CD8-positive, alpha-beta memory T cell (primary cell): ENCODE measurements at regions not wholly inside any gene's neighbourhood (a gene's known extent, or its start where the extent isn't known, plus 50 kb on each side); places are given as distances from the start of the nearest gene placed in this dataset.

Experiments
- CTCF ChIA-PET: fragments of 350-600 bp; sonication (Branson Sonifier 250); formaldehyde crosslinking; loops from one replicate; lab custom pipeline; 2021; ENCODE audit warnings: antibody characterized with exemption; lab: Charles Lee
- POLR2A ChIA-PET: fragments of 350-600 bp; sonication (Branson Sonifier 250); formaldehyde crosslinking; loops from one replicate; lab custom pipeline; 2021; ENCODE audit warnings: antibody characterized with exemption; lab: Charles Lee
- DNase-seq, 5 donors: peaks; one replicate each; pipeline versions ENCODE4 v3.0.0 to v3.0.0-alpha.2; 2020 to 2022; ENCODE audit warnings: mixed read lengths in 1 of 5
- H3K27ac ChIP-seq: one replicate; pipeline ENCODE4 v1.7.0; 2013; ENCODE audit warnings: low read depth, mild to moderate bottlenecking, low read length, moderate library complexity
- H3K27me3 ChIP-seq: 2 replicates; pipeline ENCODE4 v1.7.0; 2013; ENCODE audit warnings: low read length, mild to moderate bottlenecking; ENCODE audit not compliant: insufficient read depth, poor library complexity, severe bottlenecking
- H3K36me3 ChIP-seq: 2 replicates; pipeline ENCODE4 v1.7.0; 2013; ENCODE audit warnings: mild to moderate bottlenecking, low read length, moderate library complexity; ENCODE audit not compliant: insufficient read depth
- H3K4me1 ChIP-seq: 2 replicates; pipeline ENCODE4 v1.7.0; 2013; ENCODE audit warnings: mild to moderate bottlenecking, low read length, moderate library complexity; ENCODE audit not compliant: insufficient read depth
- H3K4me3 ChIP-seq: 2 replicates; pipeline ENCODE4 v1.7.0; 2013; ENCODE audit warnings: mild to moderate bottlenecking, low read length
- H3K9me3 ChIP-seq: 2 replicates; pipeline ENCODE4 v1.7.0; 2013; ENCODE audit warnings: mild to moderate bottlenecking, low read length
- H3K27ac Mint-ChIP-seq, 8 donors: one replicate each; pipeline ENCODE4 v1.8.0; 2020 to 2021; ENCODE audit warnings: mixed read lengths in 8 of 8, mild to moderate bottlenecking in 6 of 8, inconsistent platforms in 3 of 8, moderate library complexity in 3 of 8
- H3K27me3 Mint-ChIP-seq, 2 donors: one replicate each; pipeline ENCODE4 v1.8.0; 2020 to 2021; ENCODE audit warnings: mixed read lengths in 2 of 2, mild to moderate bottlenecking in 1 of 2, moderate library complexity in 1 of 2
- H3K36me3 Mint-ChIP-seq, 3 donors: one replicate each; pipeline ENCODE4 v1.8.0; 2020 to 2021; ENCODE audit warnings: mixed read lengths in 3 of 3, inconsistent platforms in 1 of 3, mild to moderate bottlenecking in 1 of 3
- H3K4me1 Mint-ChIP-seq, 3 donors: one replicate each; pipeline ENCODE4 v1.8.0; 2020 to 2021; ENCODE audit warnings: mixed read lengths in 3 of 3, inconsistent platforms in 1 of 3, mild to moderate bottlenecking in 1 of 3
- H3K4me3 Mint-ChIP-seq, 7 donors: one replicate each; pipeline ENCODE4 v1.8.0; 2020 to 2021; ENCODE audit warnings: mixed read lengths in 7 of 7, mild to moderate bottlenecking in 6 of 7, moderate library complexity in 4 of 7, inconsistent platforms in 2 of 7
- H3K9me3 Mint-ChIP-seq, 5 donors: one replicate each; pipeline ENCODE4 v1.8.0; 2020 to 2022; ENCODE audit warnings: mixed read lengths in 5 of 5, mild to moderate bottlenecking in 3 of 5, moderate library complexity in 2 of 5, inconsistent platforms in 1 of 5

DNA sequence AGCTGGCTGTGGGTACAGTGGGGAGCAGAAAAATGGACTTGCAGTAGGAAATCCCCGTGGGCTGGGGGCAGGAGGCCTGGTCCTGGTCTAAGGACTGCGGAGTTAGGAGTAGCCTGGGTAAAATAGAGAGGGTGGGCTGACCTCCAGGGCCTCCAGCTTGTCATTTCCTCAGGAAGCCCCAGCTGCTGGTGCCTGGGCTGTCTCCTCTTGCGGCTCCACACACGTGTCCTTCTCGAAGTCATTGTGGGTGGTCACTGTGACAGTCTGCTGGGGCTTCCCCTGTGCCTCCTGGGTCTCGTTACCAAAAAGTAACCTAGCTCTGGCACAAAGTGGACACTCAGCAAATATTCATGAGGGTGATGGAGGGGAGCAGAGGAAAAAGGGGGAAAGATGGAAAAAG lies 259.7 kb downstream of the FGF9 start:
- Histone ChIP-seq H3K27ac (no peak overlapping the region), H3K36me3 (no peaks in the 10 kb centered on the region), H3K4me3 (no peak overlapping the region), H3K27me3 (no peaks in the 10 kb centered on the region), H3K9me3 (no peaks in the 10 kb centered on the region), H3K4me1 (no peaks in the 10 kb centered on the region)
- ChIA-PET POLR2A (no interaction called here), CTCF (no interaction called here)
- Mint-ChIP-seq H3K27ac (no peak overlapping the region), H3K4me3 (no peak overlapping the region), H3K27me3 (no peaks in the 10 kb centered on the region), H3K4me1 (no peaks in the 10 kb centered on the region), H3K9me3 (no peaks in the 10 kb centered on the region), H3K36me3 (no peaks in the 10 kb centered on the region)
- no peak for DNase-seq

GRCh38 chr13:21932578-21932977 lies 261.7 kb downstream of the FGF9 start:
- H3K36me3 Mint-ChIP-seq, result no peaks in the 10 kb centered on the region
- Histone ChIP-seq H3K36me3 (no peaks in the 10 kb centered on the region), H3K4me3 (no peak overlapping the region), H3K9me3 (no peaks in the 10 kb centered on the region), H3K27ac (no peak overlapping the region), H3K27me3 (no peaks in the 10 kb centered on the region), H3K4me1 (no peaks in the 10 kb centered on the region)
- ChIA-PET POLR2A (no interaction called here), CTCF (no interaction called here)
- H3K4me3 Mint-ChIP-seq, result no peak overlapping the region
- no peak overlapping the region for H3K27ac Mint-ChIP-seq
- no peak for DNase-seq
- H3K4me1 Mint-ChIP-seq, result no peaks in the 10 kb centered on the region
- H3K9me3 Mint-ChIP-seq, result no peaks in the 10 kb centered on the region
- H3K27me3 Mint-ChIP-seq, result peaks cover 0 to 2% of the 10 kb centered on the region in 2 donors

DNA sequence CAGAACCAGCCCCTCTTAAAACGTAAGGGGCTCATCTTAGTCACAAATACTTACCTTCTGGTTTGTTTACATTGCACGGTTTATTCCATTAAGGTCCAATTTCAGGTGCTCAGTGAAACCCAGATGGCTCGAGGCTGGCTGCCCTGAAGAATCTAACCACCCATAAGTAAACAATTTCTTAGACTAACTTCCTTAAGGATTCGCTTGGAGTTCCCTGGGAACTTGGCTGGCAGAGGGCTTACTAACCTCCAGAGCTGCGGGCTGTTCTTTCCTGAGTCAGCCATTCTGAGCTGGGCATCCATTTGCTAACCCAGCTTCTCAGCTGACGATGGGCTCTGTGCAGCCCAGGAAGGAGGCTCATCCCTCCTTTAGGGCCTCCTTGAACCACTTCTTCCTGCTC lies 262.1 kb downstream of the FGF9 start:
- DNase-seq, result no peak
- CTCF ChIA-PET, result no interaction called here
- no peaks in the 10 kb centered on the region for H3K36me3 ChIP-seq
- no peaks in the 10 kb centered on the region for H3K9me3 ChIP-seq
- POLR2A ChIA-PET, result no interaction called here
- H3K9me3 Mint-ChIP-seq, result no peaks in the 10 kb centered on the region
- no peak overlapping the region for H3K4me3 Mint-ChIP-seq
- no peaks in the 10 kb centered on the region for H3K4me1 ChIP-seq
- no peaks in the 10 kb centered on the region for H3K27me3 ChIP-seq
- no peak overlapping the region for H3K4me3 ChIP-seq
- H3K27ac ChIP-seq, result no peak overlapping the region
- no peaks in the 10 kb centered on the region for H3K4me1 Mint-ChIP-seq
- H3K27ac Mint-ChIP-seq, result no peak overlapping the region
- H3K36me3 Mint-ChIP-seq, result no peaks in the 10 kb centered on the region
- H3K27me3 Mint-ChIP-seq, result peaks cover 0 to 2% of the 10 kb centered on the region in 2 donors

DNA sequence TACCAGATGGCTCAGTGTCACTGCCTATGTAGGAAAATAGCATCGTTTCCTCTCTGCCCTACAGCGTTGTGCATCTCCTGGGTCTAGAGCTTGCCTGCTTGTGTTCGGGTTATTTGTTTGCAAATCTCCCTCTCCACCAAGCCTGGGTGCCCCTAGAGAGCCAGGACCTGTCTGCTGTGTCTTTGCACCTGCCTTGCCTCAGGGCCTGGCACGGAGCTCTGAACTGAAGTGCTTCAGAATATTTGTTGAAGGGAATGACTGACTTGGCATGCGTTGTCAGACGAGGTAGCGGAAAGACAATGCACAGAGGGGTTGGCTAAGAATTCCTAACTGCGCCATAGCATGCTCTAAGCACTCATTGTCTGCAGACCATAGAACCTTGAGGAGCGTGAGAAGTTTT lies 263.4 kb downstream of the FGF9 start:
- no peaks in the 10 kb centered on the region for H3K36me3 ChIP-seq
- H3K27ac ChIP-seq, result no peak overlapping the region
- no peaks in the 10 kb centered on the region for H3K36me3 Mint-ChIP-seq
- H3K27me3 Mint-ChIP-seq, result peaks cover 0 to 2% of the 10 kb centered on the region in 2 donors
- no peaks in the 10 kb centered on the region for H3K4me1 Mint-ChIP-seq
- CTCF ChIA-PET, result no interaction called here
- no peaks in the 10 kb centered on the region for H3K4me1 ChIP-seq
- H3K4me3 Mint-ChIP-seq, result no peak overlapping the region
- H3K27me3 ChIP-seq, result no peaks in the 10 kb centered on the region
- no peaks in the 10 kb centered on the region for H3K9me3 ChIP-seq
- POLR2A ChIA-PET, result no interaction called here
- no peak overlapping the region for H3K4me3 ChIP-seq
- no peak overlapping the region for H3K27ac Mint-ChIP-seq
- DNase-seq, result no peak
- H3K9me3 Mint-ChIP-seq, result no peaks in the 10 kb centered on the region

DNA sequence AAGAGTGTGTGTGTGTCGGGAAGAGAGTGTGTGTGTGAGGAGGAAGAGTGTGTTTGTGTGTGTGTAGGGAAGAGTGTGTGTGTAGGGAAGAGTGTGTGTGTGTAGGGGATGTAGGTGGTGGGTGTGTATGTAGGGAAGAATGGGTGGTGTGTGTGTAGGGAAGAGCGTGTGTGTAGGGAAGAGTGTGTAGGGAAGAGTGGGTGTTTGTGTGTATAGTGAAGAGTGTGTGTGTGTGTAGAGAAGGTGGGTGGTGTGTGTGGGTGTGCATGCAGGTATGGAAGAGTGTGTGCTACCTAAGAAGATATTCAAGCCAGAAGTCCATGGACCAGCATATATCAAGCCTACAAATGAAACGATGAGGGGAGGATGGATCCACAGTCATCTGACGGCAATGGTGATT lies 265.8 kb downstream of the FGF9 start:
- Histone ChIP-seq H3K4me3 (no peak overlapping the region), H3K9me3 (no peaks in the 10 kb centered on the region), H3K4me1 (no peaks in the 10 kb centered on the region), H3K36me3 (no peaks in the 10 kb centered on the region), H3K27me3 (no peaks in the 10 kb centered on the region), H3K27ac (no peak overlapping the region)
- Mint-ChIP-seq H3K36me3 (no peaks in the 10 kb centered on the region), H3K9me3 (peaks cover 0 to 2% (median 0%) of the 10 kb centered on the region in 5 donors), H3K4me3 (no peak overlapping the region), H3K27ac (no peak overlapping the region), H3K4me1 (no peaks in the 10 kb centered on the region), H3K27me3 (peaks cover 0 to 2% of the 10 kb centered on the region in 2 donors)
- ChIA-PET POLR2A (no interaction called here), CTCF (no interaction called here)
- no peak for DNase-seq

GRCh38 chr13:21938168-21938567 lies 267.3 kb downstream of the FGF9 start:
- H3K36me3 ChIP-seq, result no peaks in the 10 kb centered on the region
- POLR2A ChIA-PET, result no interaction called here
- Mint-ChIP-seq H3K27me3 (peaks cover 0 to 2% of the 10 kb centered on the region in 2 donors), H3K4me3 (no peak overlapping the region), H3K4me1 (no peaks in the 10 kb centered on the region), H3K36me3 (peaks cover 0 to 8% (median 0%) of the 10 kb centered on the region in 3 donors), H3K9me3 (peaks cover 0 to 5% (median 0%) of the 10 kb centered on the region in 5 donors), H3K27ac (no peak overlapping the region)
- no peak for DNase-seq
- H3K9me3 ChIP-seq, result no peaks in the 10 kb centered on the region
- H3K4me3 ChIP-seq, result no peak overlapping the region
- no peak overlapping the region for H3K27ac ChIP-seq
- CTCF ChIA-PET, result no interaction called here
- no peaks in the 10 kb centered on the region for H3K27me3 ChIP-seq
- H3K4me1 ChIP-seq, result no peaks in the 10 kb centered on the region

DNA sequence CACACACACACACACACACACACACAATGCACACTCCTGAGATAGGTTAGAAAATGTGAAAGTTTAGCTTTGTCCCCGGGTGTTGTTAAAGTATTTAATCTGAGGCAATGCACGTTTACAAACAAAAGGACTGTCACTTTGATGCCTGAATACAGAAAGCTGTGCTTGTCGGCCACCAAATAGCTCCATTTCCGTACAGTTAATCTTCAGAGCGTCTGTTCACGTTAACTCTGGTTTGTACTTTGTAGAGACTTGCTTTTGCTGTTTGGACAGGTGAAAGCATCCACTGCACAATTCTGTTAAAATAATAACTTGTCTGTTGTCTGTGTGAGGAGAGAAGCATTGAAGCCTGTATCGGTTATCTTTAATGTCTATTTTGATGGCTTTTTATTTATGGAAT lies 267.8 kb downstream of the FGF9 start:
- no peak for DNase-seq
- Mint-ChIP-seq H3K27ac (no peak overlapping the region), H3K4me1 (no peaks in the 10 kb centered on the region), H3K27me3 (peaks cover 0 to 2% of the 10 kb centered on the region in 2 donors), H3K9me3 (peaks cover 0 to 7% (median 2%) of the 10 kb centered on the region in 5 donors), H3K4me3 (no peak overlapping the region), H3K36me3 (peaks cover 0 to 10% (median 0%) of the 10 kb centered on the region in 3 donors)
- no peaks in the 10 kb centered on the region for H3K9me3 ChIP-seq
- no peaks in the 10 kb centered on the region for H3K27me3 ChIP-seq
- CTCF ChIA-PET, result no interaction called here
- POLR2A ChIA-PET, result no interaction called here
- no peaks in the 10 kb centered on the region for H3K4me1 ChIP-seq
- no peak overlapping the region for H3K27ac ChIP-seq
- H3K36me3 ChIP-seq, result no peaks in the 10 kb centered on the region
- no peak overlapping the region for H3K4me3 ChIP-seq

DNA sequence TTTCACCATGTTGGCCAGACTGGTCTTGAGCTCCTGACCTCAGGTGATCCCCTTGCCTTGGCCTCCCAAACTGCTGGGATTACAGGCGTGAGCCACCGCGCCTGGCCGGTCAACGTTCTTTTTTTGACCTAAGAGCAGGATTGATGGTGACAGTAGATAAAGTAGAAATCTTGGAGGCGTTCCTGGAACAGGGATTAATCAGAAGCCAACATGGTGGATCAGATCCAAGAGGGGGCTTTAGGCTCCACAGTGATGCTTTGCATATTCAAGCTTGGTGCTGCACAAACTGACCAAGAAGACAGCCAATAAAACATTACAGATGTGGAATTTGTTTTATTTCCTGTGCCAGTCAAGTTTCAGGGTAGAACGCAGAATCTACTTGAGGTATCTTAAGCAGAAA lies 271.2 kb downstream of the FGF9 start:
- peaks cover 1 to 38% (median 4%) of the 10 kb centered on the region in 3 donors for H3K36me3 Mint-ChIP-seq
- Histone ChIP-seq H3K9me3 (no peaks in the 10 kb centered on the region), H3K36me3 (no peaks in the 10 kb centered on the region), H3K27me3 (no peaks in the 10 kb centered on the region), H3K27ac (no peak overlapping the region), H3K4me1 (no peaks in the 10 kb centered on the region), H3K4me3 (no peak overlapping the region)
- DNase-seq, result no peak
- H3K9me3 Mint-ChIP-seq, result peaks cover 7 to 33% (median 25%) of the 10 kb centered on the region in 5 donors
- no peak overlapping the region for H3K27ac Mint-ChIP-seq
- H3K27me3 Mint-ChIP-seq, result peaks cover 0 to 2% of the 10 kb centered on the region in 2 donors
- CTCF ChIA-PET, result no interaction called here
- H3K4me3 Mint-ChIP-seq, result no peak overlapping the region
- POLR2A ChIA-PET, result no interaction called here
- no peaks in the 10 kb centered on the region for H3K4me1 Mint-ChIP-seq

- H3K27me3 Mint-ChIP-seq, result no peaks in the 10 kb centered on the region
- no peak overlapping the region for H3K4me3 Mint-ChIP-seq
- H3K27ac Mint-ChIP-seq, result no peak overlapping the region
- peaks cover 0 to 2% (median 0%) of the 10 kb centered on the region in 3 donors for H3K4me1 Mint-ChIP-seq
- Histone ChIP-seq H3K4me3 (no peak overlapping the region), H3K27ac (no peak overlapping the region), H3K9me3 (no peaks in the 10 kb centered on the region), H3K36me3 (no peaks in the 10 kb centered on the region), H3K4me1 (no peaks in the 10 kb centered on the region), H3K27me3 (no peaks in the 10 kb centered on the region)
- H3K9me3 Mint-ChIP-seq, result peaks cover 7 to 33% (median 25%) of the 10 kb centered on the region in 5 donors
- no peak for DNase-seq
- POLR2A ChIA-PET, result no interaction called here
- CTCF ChIA-PET, result no interaction called here
- H3K36me3 Mint-ChIP-seq, result peaks cover 1 to 43% (median 4%) of the 10 kb centered on the region in 3 donors
These were observed 273.7 kb downstream of the FGF9 start for GRCh38 chr13:21944610-21945009.
